HEK293 (cell line): ENCODE measurements at regions not wholly inside any gene's neighbourhood (a gene's known extent, or its start where the extent isn't known, plus 50 kb on each side); places are given as distances from the start of the nearest gene placed in this dataset.

Experiments
- CTCF ChIP-seq: fragments of 450-650 bp; formaldehyde crosslinking; IDR thresholded peaks from 2 replicates; pipeline ENCODE4 v1.5.1; 2016; ENCODE audit warnings: missing biosample characterization, missing genetic modification characterization
- SP2 ChIP-seq: fragments of 450-650 bp; formaldehyde crosslinking; IDR thresholded peaks from 2 replicates; pipeline ENCODE4 v1.5.1; 2016; ENCODE audit warnings: missing biosample characterization, missing genetic modification characterization
- ZBTB6 ChIP-seq: fragments of 450-650 bp; formaldehyde crosslinking; IDR thresholded peaks from 2 replicates; pipeline ENCODE4 v1.5.1; 2017; ENCODE audit warnings: missing biosample characterization, missing genetic modification characterization
- ZNF37A ChIP-seq: fragments of 450-650 bp; IDR thresholded peaks from 2 replicates; pipeline ENCODE4 v1.5.1; 2018; ENCODE audit warnings: missing biosample characterization, missing genetic modification characterization

- TF ChIP-seq SP2 (tag by site-specific recombination) (no peak), ZBTB6 (tag by site-specific recombination) (no peak), CTCF (tag by site-specific recombination) (no peak), ZNF37A (no peak)
Measured at GRCh38 chr7:148515728-148516695, 74.6 kb upstream of the C7orf33 start.
